Neural cell (in vitro differentiated cells): ENCODE measurements at regions not wholly inside any gene's neighbourhood (a gene's known extent, or its start where the extent isn't known, plus 50 kb on each side); places are given as distances from the start of the nearest gene placed in this dataset.

Experiments used
- H2AFZ ChIP-seq: fragments of 200-600, 300-800 bp; sonication (generic), shearing (Covaris generic); 2 replicates; pipeline ENCODE4 v1.6.0; 2014; ENCODE audit warnings: low read depth, mild to moderate bottlenecking, antibody characterized with exemption, low read length, moderate library complexity
- H3F3A ChIP-seq: fragments of 200-600 bp; shearing (Covaris generic); 2 replicates; pipeline ENCODE4 v1.6.1; 2016; ENCODE audit warnings: mild to moderate bottlenecking, moderate library complexity, mixed read lengths, antibody characterized with exemption, low read length; ENCODE audit not compliant: insufficient read depth, poor library complexity, severe bottlenecking
- H3K27ac ChIP-seq: fragments of 200-600, 300-800 bp; sonication (generic), shearing (Covaris generic); 2 replicates; pipeline ENCODE4 v1.5.1; 2014; ENCODE audit warnings: mild to moderate bottlenecking, low read length, moderate library complexity
- H3K27me3 ChIP-seq: fragments of 300-800, 200-600 bp; sonication (generic), shearing (Covaris generic); 2 replicates; pipeline ENCODE4 v1.6.0; 2014; ENCODE audit warnings: mild to moderate bottlenecking, low read depth, low read length, moderate library complexity; ENCODE audit not compliant: insufficient read depth
- H3K36me3 ChIP-seq: fragments of 300-800, 200-600 bp; sonication (generic), shearing (Covaris generic); 2 replicates; pipeline ENCODE4 v1.5.1; 2014; ENCODE audit warnings: mild to moderate bottlenecking, antibody characterized with exemption, low read length, moderate library complexity; ENCODE audit not compliant: insufficient read depth
- H3K4me2 ChIP-seq: fragments of 300-800, 200-600 bp; sonication (generic), shearing (Covaris generic); 2 replicates; pipeline ENCODE4 v1.6.0; 2014; ENCODE audit warnings: mild to moderate bottlenecking, low read length
- H3K4me3 ChIP-seq: fragments of 300-800, 200-600 bp; sonication (generic), shearing (Covaris generic); 2 replicates; pipeline ENCODE4 v1.5.1; 2014; ENCODE audit warnings: mild to moderate bottlenecking, low read length, moderate library complexity
- H3K79me2 ChIP-seq: fragments of 200-600 bp; shearing (Covaris generic); replicated peaks from 2 replicates; pipeline ENCODE4 v1.6.0; 2014; ENCODE audit warnings: mild to moderate bottlenecking, low read length, moderate library complexity; ENCODE audit not compliant: insufficient read depth
- H3K9ac ChIP-seq: fragments of 300-800, 200-600 bp; sonication (generic), shearing (Covaris generic); 2 replicates; pipeline ENCODE4 v1.6.1; 2016; ENCODE audit warnings: mild to moderate bottlenecking, low read length, mixed read lengths
- H3K9me2 ChIP-seq: fragments of 200-600 bp; shearing (Covaris generic); 2 replicates; pipeline ENCODE4 v1.6.1; 2016; ENCODE audit warnings: mild to moderate bottlenecking, low read length, mixed read lengths; ENCODE audit not compliant: insufficient read depth
- H3K9me3 ChIP-seq: fragments of 200-600, 300-800 bp; sonication (generic), shearing (Covaris generic); 2 replicates; pipeline ENCODE4 v1.6.1; 2016; ENCODE audit warnings: mild to moderate bottlenecking, mixed run types, low read length, moderate library complexity, mixed read lengths
- H4K20me1 ChIP-seq: fragments of 200-600 bp; shearing (Covaris generic); 2 replicates; pipeline ENCODE4 v1.6.1; 2016; ENCODE audit warnings: mild to moderate bottlenecking, mixed run types; ENCODE audit not compliant: insufficient read depth
- CTCF ChIP-seq: fragments of 450-650 bp; IDR thresholded peaks from 2 replicates; pipeline ENCODE4 v1.5.1; 2014; ENCODE audit warnings: antibody characterized with exemption, mild to moderate bottlenecking, moderate library complexity; ENCODE audit not compliant: poor library complexity, severe bottlenecking
- EP300 ChIP-seq: fragments of 450-650 bp; conservative IDR thresholded peaks from 2 replicates; pipeline ENCODE4 v1.6.1; 2014; ENCODE audit warnings: antibody characterized with exemption, mild to moderate bottlenecking, moderate library complexity; ENCODE audit not compliant: poor library complexity, severe bottlenecking
- EZH2 ChIP-seq: fragments of 200-600, 300-800 bp; shearing (Covaris generic), sonication (generic); IDR thresholded peaks from 2 replicates; pipeline ENCODE4 v1.6.1; 2014; ENCODE audit warnings: antibody characterized with exemption, low read length, borderline replicate concordance, mild to moderate bottlenecking; ENCODE audit not compliant: insufficient read depth, poor library complexity, severe bottlenecking
- MXI1 ChIP-seq: fragments of 450-650 bp; conservative IDR thresholded peaks from 2 replicates; pipeline ENCODE4 v1.6.1; 2014; ENCODE audit warnings: antibody characterized with exemption, mild to moderate bottlenecking; ENCODE audit not compliant: poor library complexity, severe bottlenecking
- POLR2AphosphoS5 ChIP-seq: IDR thresholded peaks from 2 replicates; pipeline ENCODE4 v1.6.1; 2012
- RAD21 ChIP-seq: fragments of 450-650 bp; conservative IDR thresholded peaks from 2 replicates; pipeline ENCODE4 v1.6.1; 2014; ENCODE audit warnings: antibody characterized with exemption, mild to moderate bottlenecking, moderate library complexity
- SMC3 ChIP-seq: fragments of 450-650 bp; conservative IDR thresholded peaks from 2 replicates; pipeline ENCODE4 v1.6.1; 2014; ENCODE audit warnings: antibody characterized with exemption, mild to moderate bottlenecking, moderate library complexity; ENCODE audit not compliant: poor library complexity
- TAF1 ChIP-seq: IDR thresholded peaks from 2 replicates; pipeline ENCODE4 v1.6.1; 2012; ENCODE audit warnings: low read depth
- TF ChIP-seq, protein P1 (sequence below): IDR thresholded peaks from 2 replicates; pipeline ENCODE4 v1.6.1; 2012; ENCODE audit warnings: borderline replicate concordance

- H3K79me2 ChIP-seq = no peaks in the 10 kb centered on the region
- H4K20me1 ChIP-seq = no peaks in the 10 kb centered on the region
- no peaks in the 10 kb centered on the region for H3K27me3 ChIP-seq
- H3K9ac ChIP-seq = no peak overlapping the region
- no peak overlapping the region for H3K27ac ChIP-seq
- no peaks in the 10 kb centered on the region for H3K9me2 ChIP-seq
- no peaks in the 10 kb centered on the region for H3K9me3 ChIP-seq
- TF ChIP-seq EZH2 (no peak), RAD21 (no peak), EP300 (no peak), TAF1 (no peak), MXI1 (no peak), CTCF (no peak), POLR2AphosphoS5 (no peak), SMC3 (no peak)
- TF ChIP-seq, protein P1, sequence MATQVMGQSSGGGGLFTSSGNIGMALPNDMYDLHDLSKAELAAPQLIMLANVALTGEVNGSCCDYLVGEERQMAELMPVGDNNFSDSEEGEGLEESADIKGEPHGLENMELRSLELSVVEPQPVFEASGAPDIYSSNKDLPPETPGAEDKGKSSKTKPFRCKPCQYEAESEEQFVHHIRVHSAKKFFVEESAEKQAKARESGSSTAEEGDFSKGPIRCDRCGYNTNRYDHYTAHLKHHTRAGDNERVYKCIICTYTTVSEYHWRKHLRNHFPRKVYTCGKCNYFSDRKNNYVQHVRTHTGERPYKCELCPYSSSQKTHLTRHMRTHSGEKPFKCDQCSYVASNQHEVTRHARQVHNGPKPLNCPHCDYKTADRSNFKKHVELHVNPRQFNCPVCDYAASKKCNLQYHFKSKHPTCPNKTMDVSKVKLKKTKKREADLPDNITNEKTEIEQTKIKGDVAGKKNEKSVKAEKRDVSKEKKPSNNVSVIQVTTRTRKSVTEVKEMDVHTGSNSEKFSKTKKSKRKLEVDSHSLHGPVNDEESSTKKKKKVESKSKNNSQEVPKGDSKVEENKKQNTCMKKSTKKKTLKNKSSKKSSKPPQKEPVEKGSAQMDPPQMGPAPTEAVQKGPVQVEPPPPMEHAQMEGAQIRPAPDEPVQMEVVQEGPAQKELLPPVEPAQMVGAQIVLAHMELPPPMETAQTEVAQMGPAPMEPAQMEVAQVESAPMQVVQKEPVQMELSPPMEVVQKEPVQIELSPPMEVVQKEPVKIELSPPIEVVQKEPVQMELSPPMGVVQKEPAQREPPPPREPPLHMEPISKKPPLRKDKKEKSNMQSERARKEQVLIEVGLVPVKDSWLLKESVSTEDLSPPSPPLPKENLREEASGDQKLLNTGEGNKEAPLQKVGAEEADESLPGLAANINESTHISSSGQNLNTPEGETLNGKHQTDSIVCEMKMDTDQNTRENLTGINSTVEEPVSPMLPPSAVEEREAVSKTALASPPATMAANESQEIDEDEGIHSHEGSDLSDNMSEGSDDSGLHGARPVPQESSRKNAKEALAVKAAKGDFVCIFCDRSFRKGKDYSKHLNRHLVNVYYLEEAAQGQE = no peak
- H2AFZ ChIP-seq = no peak overlapping the region
- H3F3A ChIP-seq = no peaks in the 10 kb centered on the region
- no peak overlapping the region for H3K4me2 ChIP-seq
- no peak overlapping the region for H3K4me3 ChIP-seq
- H3K36me3 ChIP-seq = no peaks in the 10 kb centered on the region
These were observed 76.2 kb upstream of the COL5A2 start for GRCh38 chr2:189255711-189256110.

- H3K9me2 ChIP-seq = no peaks in the 10 kb centered on the region
- no peak overlapping the region for H3K27ac ChIP-seq
- H3K4me3 ChIP-seq = no peak overlapping the region
- H4K20me1 ChIP-seq = no peaks in the 10 kb centered on the region
- no peak overlapping the region for H2AFZ ChIP-seq
- H3K79me2 ChIP-seq = no peaks in the 10 kb centered on the region
- no peaks in the 10 kb centered on the region for H3F3A ChIP-seq
- TF ChIP-seq EP300 (no peak), MXI1 (no peak)
- TF ChIP-seq, protein P1 = no peak
- no peak overlapping the region for H3K9ac ChIP-seq
- no peak overlapping the region for H3K4me2 ChIP-seq
- H3K36me3 ChIP-seq = no peaks in the 10 kb centered on the region
- no peaks in the 10 kb centered on the region for H3K9me3 ChIP-seq
- no peaks in the 10 kb centered on the region for H3K27me3 ChIP-seq
These were observed 79.2 kb upstream of the COL5A2 start for GRCh38 chr2:189258616-189259365.
